Mesenchymal stem cell (in vitro differentiated cells and primary cell): ENCODE measurements at regions not wholly inside any gene's neighbourhood (a gene's known extent, or its start where the extent isn't known, plus 50 kb on each side); places are given as distances from the start of the nearest gene placed in this dataset.
A peak's percentile ranks its signal among the peaks of the same experiment; 100 is the strongest.

ENCODE experiments used
- DNase-seq: peaks from one replicate; pipeline ENCODE4 v3.0.0-alpha.2; 2013
- H2AFZ ChIP-seq: one replicate; pipeline ENCODE4 v1.6.1; 2013; ENCODE audit warnings: low read depth, mild to moderate bottlenecking, control low read depth, inconsistent platforms, low read length, moderate library complexity
- H2AK5ac ChIP-seq: 2 replicates; pipeline ENCODE4 v1.6.1; 2013; ENCODE audit warnings: low read length, moderate library complexity, mild to moderate bottlenecking, inconsistent platforms; ENCODE audit not compliant: severe bottlenecking
- H2BK120ac ChIP-seq: one replicate; pipeline ENCODE4 v1.6.1; 2013; ENCODE audit warnings: low read depth, mild to moderate bottlenecking, inconsistent platforms, low read length, moderate library complexity
- H2BK12ac ChIP-seq, 2 experiments: one replicate each; pipeline ENCODE4 v1.6.1; 2013; ENCODE audit warnings: inconsistent platforms in 2 of 2, low read length in 2 of 2, mild to moderate bottlenecking in 2 of 2, moderate library complexity in 2 of 2, control low read depth in 1 of 2
- H2BK15ac ChIP-seq: one replicate; pipeline ENCODE4 v1.6.1; 2013; ENCODE audit warnings: mild to moderate bottlenecking, low read depth, inconsistent platforms; ENCODE audit not compliant: poor library complexity, severe bottlenecking
- H2BK5ac ChIP-seq: 2 replicates; pipeline ENCODE4 v1.6.1; 2013; ENCODE audit warnings: low read depth, mild to moderate bottlenecking, low read length, control low read depth, inconsistent platforms; ENCODE audit not compliant: poor library complexity, severe bottlenecking
- H3K14ac ChIP-seq, 2 experiments: one replicate each; pipeline ENCODE4 v1.6.1; 2013; ENCODE audit warnings: inconsistent platforms in 2 of 2, low read length in 2 of 2, control low read depth in 1 of 2, mild to moderate bottlenecking in 1 of 2, moderate library complexity in 1 of 2
- H3K18ac ChIP-seq, 2 experiments: one replicate each; pipeline ENCODE4 v1.6.1; 2013; ENCODE audit warnings: inconsistent platforms in 2 of 2, low read length in 2 of 2, control low read depth in 1 of 2, low read depth in 1 of 2, mild to moderate bottlenecking in 1 of 2
- H3K23ac ChIP-seq, 2 experiments: one replicate each; pipeline ENCODE4 v1.6.1; 2013; ENCODE audit warnings: inconsistent platforms in 2 of 2, low read length in 2 of 2, mild to moderate bottlenecking in 2 of 2, moderate library complexity in 2 of 2, control low read depth in 1 of 2
- H3K27ac ChIP-seq: 2 replicates; pipeline ENCODE4 v1.5.1; 2013; ENCODE audit warnings: mild to moderate bottlenecking, moderate library complexity, low read length, control low read depth, inconsistent platforms; ENCODE audit not compliant: poor library complexity, severe bottlenecking
- H3K27me3 ChIP-seq, 2 experiments: 2 replicates each; pipeline versions ENCODE4 v1.6.1 to v1.7.0; 2013; ENCODE audit warnings: low read length in 2 of 2, mild to moderate bottlenecking in 2 of 2, moderate library complexity in 2 of 2, control low read depth in 1 of 2, inconsistent platforms in 1 of 2; ENCODE audit not compliant: control insufficient read depth in 1 of 2, insufficient read depth in 1 of 2
- H3K36me3 ChIP-seq, 2 experiments: 2 replicates each; pipeline versions ENCODE4 v1.6.1 to v1.7.0; 2013; ENCODE audit warnings: low read length in 2 of 2, control low read depth in 1 of 2, inconsistent platforms in 1 of 2, low read depth in 1 of 2, mild to moderate bottlenecking in 1 of 2; ENCODE audit not compliant: insufficient read depth in 2 of 2, control insufficient read depth in 1 of 2
- H3K4ac ChIP-seq, 2 experiments: one replicate each; pipeline ENCODE4 v1.6.1; 2013; ENCODE audit warnings: inconsistent platforms in 2 of 2, low read length in 2 of 2, mild to moderate bottlenecking in 2 of 2, moderate library complexity in 2 of 2, control low read depth in 1 of 2, low read depth in 1 of 2
- H3K4me1 ChIP-seq: 2 replicates; pipeline ENCODE4 v1.6.1; 2013; ENCODE audit warnings: low read depth, low read length, control low read depth; ENCODE audit not compliant: control insufficient read depth, insufficient read depth
- H3K4me2 ChIP-seq: 2 replicates; pipeline ENCODE4 v1.6.1; 2013; ENCODE audit warnings: low read length, mild to moderate bottlenecking, inconsistent platforms; ENCODE audit not compliant: poor library complexity, severe bottlenecking
- H3K4me3 ChIP-seq, 2 experiments: 2 replicates each; pipeline versions ENCODE4 v1.5.1 to v1.7.0; 2013; ENCODE audit warnings: low read length in 2 of 2, mild to moderate bottlenecking in 2 of 2, control low read depth in 1 of 2, low read depth in 1 of 2; ENCODE audit not compliant: insufficient read depth in 1 of 2
- H3K79me1 ChIP-seq: replicated peaks from 2 replicates; pipeline ENCODE4 v1.6.1; 2013; ENCODE audit warnings: mild to moderate bottlenecking, control low read depth, low read length, inconsistent platforms; ENCODE audit not compliant: poor library complexity, severe bottlenecking
- H3K9ac ChIP-seq: 2 replicates; pipeline ENCODE4 v1.7.0; 2013; ENCODE audit warnings: mild to moderate bottlenecking, low read length, moderate library complexity
- H3K9me3 ChIP-seq: 2 replicates; pipeline ENCODE4 v1.7.0; 2013; ENCODE audit warnings: mild to moderate bottlenecking, low read length; ENCODE audit not compliant: control insufficient read depth
- H4K8ac ChIP-seq: one replicate; pipeline ENCODE4 v1.6.1; 2013; ENCODE audit warnings: inconsistent platforms, mild to moderate bottlenecking, low read length, moderate library complexity
- H4K91ac ChIP-seq: one replicate; pipeline ENCODE4 v1.6.1; 2013; ENCODE audit warnings: mild to moderate bottlenecking, low read length, inconsistent platforms
- WGBS: methylation state at CpG from one replicate; pipeline ENCODE4 v1.1.7; 2013; ENCODE audit warnings: mixed read lengths; 5-methylcytosine and 5-hydroxymethylcytosine counted together

DNA sequence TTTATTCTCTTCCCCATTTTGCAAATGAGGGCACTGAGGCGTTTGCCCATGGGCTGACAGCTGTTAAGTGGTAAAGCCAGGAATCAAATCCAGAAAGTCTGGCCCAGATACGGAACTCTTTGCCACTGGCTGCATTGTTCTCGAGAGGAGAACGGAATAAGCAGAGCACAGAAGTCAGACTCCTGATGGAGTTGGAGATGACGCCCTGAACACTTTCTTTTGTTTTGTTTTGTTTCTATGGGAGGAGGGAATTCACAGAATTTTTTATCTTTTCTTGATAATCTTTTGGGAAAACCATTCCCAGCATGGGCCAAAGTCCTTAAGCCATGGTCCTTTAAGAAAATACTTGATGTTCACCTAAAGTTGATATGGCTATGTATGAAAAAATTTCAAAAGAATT lies 322.2 kb downstream of the RDH14 start:
- Histone ChIP-seq H3K9ac (no peak overlapping the region), H3K79me1 (no peaks in the 10 kb centered on the region), H3K23ac (no peak overlapping the region), H2BK12ac (no peak overlapping the region), H4K8ac (no peak overlapping the region), H2BK15ac (no peak overlapping the region), H4K91ac (no peak overlapping the region), H2BK120ac (no peak overlapping the region), H2AFZ (no peak overlapping the region), H3K4me1 (no peaks in the 10 kb centered on the region), H3K27me3 (no peaks in the 10 kb centered on the region), H2AK5ac (no peak overlapping the region), H3K27ac (no peak overlapping the region), H3K36me3 (no peaks in the 10 kb centered on the region), H2BK5ac (no peak overlapping the region), H3K9me3 (no peaks in the 10 kb centered on the region), H3K14ac (no peak overlapping the region), H3K18ac (no peak overlapping the region), H3K4me3 (no peak overlapping the region), H3K4me2 (no peak overlapping the region), H3K4ac (no peak overlapping the region)
- 85% methylated on average over 4 of the region's 5 CpGs for WGBS
- DNase-seq, result no peak

DNA sequence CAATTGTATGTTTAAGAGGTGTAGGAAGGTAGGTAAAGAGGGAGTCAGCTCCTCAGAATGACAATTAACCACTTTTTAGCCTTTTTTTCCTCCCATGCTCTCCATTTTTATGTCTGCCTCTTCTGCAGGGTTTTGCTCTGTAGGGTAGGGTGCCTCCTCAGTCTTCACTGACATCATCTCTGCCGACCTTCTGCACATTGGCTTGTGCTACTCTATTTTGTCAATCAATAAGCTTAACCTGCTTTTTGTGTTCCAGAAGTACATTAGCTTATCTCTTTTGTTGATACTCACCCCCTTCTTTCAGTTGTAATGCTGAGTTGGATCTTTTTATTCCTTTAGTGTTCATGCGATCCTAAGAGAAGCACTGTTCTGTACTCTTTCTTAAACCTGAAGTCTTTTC lies 323.2 kb downstream of the RDH14 start:
- Histone ChIP-seq H3K27ac (no peak overlapping the region), H3K4me2 (no peak overlapping the region), H2AFZ (no peak overlapping the region), H2BK5ac (no peak overlapping the region), H4K8ac (no peak overlapping the region), H3K18ac (no peak overlapping the region), H2BK12ac (no peak overlapping the region), H3K4me1 (no peaks in the 10 kb centered on the region), H3K14ac (no peak overlapping the region), H3K36me3 (no peaks in the 10 kb centered on the region), H3K4me3 (no peak overlapping the region), H3K9ac (no peak overlapping the region), H4K91ac (no peak overlapping the region), H3K9me3 (no peaks in the 10 kb centered on the region), H2BK15ac (no peak overlapping the region), H2BK120ac (no peak overlapping the region), H3K79me1 (no peaks in the 10 kb centered on the region), H2AK5ac (no peak overlapping the region), H3K4ac (no peak overlapping the region), H3K27me3 (no peaks in the 10 kb centered on the region), H3K23ac (no peak overlapping the region)
- no peak for DNase-seq
- 79% methylated on average over 2 of the region's 2 CpGs for WGBS

DNA sequence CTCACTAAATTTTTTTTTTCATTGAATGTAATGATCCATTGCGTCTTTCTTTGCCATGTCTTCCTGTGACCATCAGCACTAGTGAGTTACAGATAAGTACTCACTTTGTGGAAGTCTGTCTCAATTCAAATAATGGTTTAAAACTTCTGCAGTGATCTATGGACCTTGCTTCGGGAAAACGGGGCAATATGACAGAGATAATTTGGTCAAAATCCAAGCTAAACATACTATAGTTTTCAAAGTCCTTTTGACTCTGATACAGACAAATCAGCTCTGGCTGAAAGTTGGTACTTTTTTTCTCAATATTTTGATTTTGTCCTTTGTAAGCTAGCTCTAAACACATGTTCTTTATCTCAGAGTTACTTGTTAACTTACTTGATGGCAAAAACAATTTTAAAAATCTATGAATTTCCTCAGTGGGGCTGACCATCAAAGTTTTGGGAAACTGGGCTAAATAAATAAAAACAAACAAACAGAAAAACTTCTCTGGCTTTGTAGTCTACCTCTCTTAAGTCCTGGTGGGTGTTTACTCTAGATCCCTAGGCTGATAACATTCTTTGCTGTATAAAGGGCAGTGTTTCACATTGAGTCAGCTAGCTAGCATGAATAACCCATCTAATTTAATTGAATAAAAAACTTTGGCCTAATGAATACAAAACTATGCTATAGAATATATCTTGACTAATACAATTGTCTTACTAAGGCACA lies 327.6 kb downstream of the RDH14 start:
- H2BK120ac ChIP-seq, result no peak overlapping the region
- no peak overlapping the region for H3K18ac ChIP-seq
- H4K91ac ChIP-seq, result no peak overlapping the region
- WGBS, result 100% methylated on average over 1 of the region's 3 CpGs
- no peak overlapping the region for H2AK5ac ChIP-seq
- peak; percentile 3 for DNase-seq
- no peak overlapping the region for H3K27ac ChIP-seq
- no peak overlapping the region for H4K8ac ChIP-seq
- no peak overlapping the region for H2AFZ ChIP-seq
- no peak overlapping the region for H3K23ac ChIP-seq
- no peaks in the 10 kb centered on the region for H3K36me3 ChIP-seq
- H3K4me1 ChIP-seq, result no peaks in the 10 kb centered on the region
- no peak overlapping the region for H2BK15ac ChIP-seq
- no peak overlapping the region for H3K14ac ChIP-seq
- no peak overlapping the region for H3K4me2 ChIP-seq
- H3K79me1 ChIP-seq, result no peaks in the 10 kb centered on the region
- H3K9ac ChIP-seq, result no peak overlapping the region
- H3K4me3 ChIP-seq, result no peak overlapping the region
- no peaks in the 10 kb centered on the region for H3K27me3 ChIP-seq
- no peak overlapping the region for H2BK12ac ChIP-seq
- no peak overlapping the region for H3K4ac ChIP-seq
- no peak overlapping the region for H2BK5ac ChIP-seq
- H3K9me3 ChIP-seq, result no peaks in the 10 kb centered on the region

DNA sequence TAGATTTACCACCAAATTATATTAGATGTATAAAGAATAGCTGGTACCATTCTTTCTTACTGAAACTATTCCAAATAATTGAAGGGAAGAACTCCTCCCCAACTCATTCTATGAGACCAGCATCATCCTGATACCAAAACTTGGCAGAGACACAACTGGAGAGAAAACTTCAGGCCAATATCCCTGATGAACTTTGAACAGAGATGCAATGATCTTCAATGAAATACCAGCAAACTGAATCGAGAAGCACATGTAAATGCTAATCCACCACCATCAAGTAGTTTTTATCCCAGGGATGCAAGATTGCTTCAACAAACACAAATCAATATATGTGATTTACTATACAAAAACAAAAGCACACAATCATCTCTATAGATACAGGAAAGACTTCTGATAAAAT lies 329.8 kb downstream of the RDH14 start:
- Histone ChIP-seq H2AK5ac (no peak overlapping the region), H3K9ac (no peak overlapping the region), H2AFZ (no peak overlapping the region), H2BK120ac (no peak overlapping the region), H3K14ac (no peak overlapping the region), H4K91ac (no peak overlapping the region), H3K4ac (no peak overlapping the region), H3K79me1 (no peaks in the 10 kb centered on the region), H3K4me3 (no peak overlapping the region), H3K18ac (no peak overlapping the region), H4K8ac (no peak overlapping the region), H2BK12ac (no peak overlapping the region), H3K27ac (no peak overlapping the region), H2BK5ac (no peak overlapping the region), H3K27me3 (no peaks in the 10 kb centered on the region), H3K23ac (no peak overlapping the region), H3K9me3 (no peaks in the 10 kb centered on the region), H2BK15ac (no peak overlapping the region), H3K36me3 (no peaks in the 10 kb centered on the region), H3K4me1 (no peaks in the 10 kb centered on the region), H3K4me2 (no peak overlapping the region)
- 90% methylated on average over 1 of the region's 1 CpG for WGBS
- no peak for DNase-seq
